ENCODE measurements at regions not wholly inside any gene's neighbourhood (a gene's known extent, or its start where the extent isn't known, plus 50 kb on each side); places are given as distances from the start of the nearest gene placed in this dataset.

DNA sequence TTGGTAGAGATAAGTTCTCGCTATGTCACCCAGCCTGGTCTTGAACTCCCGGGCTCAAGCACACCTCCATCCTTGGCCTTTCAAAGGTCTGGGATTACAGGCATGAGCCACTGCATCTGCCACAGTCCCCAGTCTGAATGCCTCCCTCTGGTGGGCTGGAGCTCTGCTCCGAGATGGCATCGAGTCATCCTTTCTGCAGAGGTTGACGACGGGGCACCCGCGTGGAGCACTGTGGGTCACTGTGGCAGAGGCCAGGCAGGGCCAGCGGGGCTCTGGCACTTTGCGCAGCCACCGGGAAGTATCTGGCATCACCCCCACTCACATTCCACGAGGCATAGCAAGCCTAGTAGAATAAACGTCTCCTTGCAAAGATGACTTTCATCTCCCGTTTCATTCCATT, 163.3 kb upstream of the DIO3 start:
- Mint-ChIP-seq H3K36me3 (ENCODE audit: low read depth) (no peaks in the 10 kb centered on the region), H3K4me3 (no peak overlapping the region), H3K9me3 (peaks cover 16% of the 10 kb centered on the region), H3K27me3 (peaks cover 68% of the 10 kb centered on the region), H3K4me1 (ENCODE audit: low read depth) (peaks cover 6% of the 10 kb centered on the region), H3K27ac (no peak overlapping the region)

DNA sequence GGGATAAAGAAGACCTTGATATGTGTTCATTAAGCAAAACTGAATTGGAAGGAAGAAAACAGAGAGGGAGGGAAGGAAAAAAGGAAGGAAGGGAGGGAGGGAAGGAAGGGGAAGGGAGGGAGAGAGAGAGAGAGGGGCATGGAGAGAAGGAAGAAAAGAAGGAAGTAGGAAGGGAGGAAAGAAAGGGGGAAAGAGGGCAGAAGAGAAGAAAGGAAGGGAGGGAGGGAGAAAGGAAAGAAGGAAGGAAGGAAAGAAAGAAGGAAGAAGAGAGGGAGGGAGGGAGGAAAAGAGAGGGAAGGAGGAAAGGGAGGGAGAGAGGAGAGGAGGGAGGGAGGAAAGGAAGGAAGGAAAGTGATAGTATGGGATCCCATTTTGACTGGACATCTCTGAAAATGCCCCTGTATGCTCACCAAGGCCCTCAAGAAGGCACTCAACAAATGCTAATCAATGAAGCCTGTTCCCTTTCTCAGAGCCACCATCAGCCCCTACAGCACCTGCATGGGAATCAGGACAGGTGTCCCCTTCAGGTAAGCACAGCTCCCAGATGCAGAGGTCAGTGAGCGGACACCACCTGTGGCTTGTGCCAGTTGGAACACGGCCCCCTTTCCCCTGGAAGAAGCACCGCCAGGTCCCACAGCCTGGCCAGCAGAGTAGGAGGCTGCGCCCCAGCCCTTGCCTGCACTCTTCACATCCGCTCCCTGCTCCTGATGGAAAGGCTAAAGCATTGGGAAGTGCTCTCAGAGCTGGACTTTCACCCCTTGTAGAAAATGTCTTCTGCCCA, 161.4 kb upstream of the DIO3 start:
- Mint-ChIP-seq H3K4me1 (ENCODE audit: low read depth) (peaks cover 6% of the 10 kb centered on the region), H3K4me3 (no peak overlapping the region), H3K36me3 (ENCODE audit: low read depth) (no peaks in the 10 kb centered on the region), H3K27ac (no peak overlapping the region), H3K27me3 (peaks cover 52% of the 10 kb centered on the region), H3K9me3 (peaks cover 3% of the 10 kb centered on the region)

DNA sequence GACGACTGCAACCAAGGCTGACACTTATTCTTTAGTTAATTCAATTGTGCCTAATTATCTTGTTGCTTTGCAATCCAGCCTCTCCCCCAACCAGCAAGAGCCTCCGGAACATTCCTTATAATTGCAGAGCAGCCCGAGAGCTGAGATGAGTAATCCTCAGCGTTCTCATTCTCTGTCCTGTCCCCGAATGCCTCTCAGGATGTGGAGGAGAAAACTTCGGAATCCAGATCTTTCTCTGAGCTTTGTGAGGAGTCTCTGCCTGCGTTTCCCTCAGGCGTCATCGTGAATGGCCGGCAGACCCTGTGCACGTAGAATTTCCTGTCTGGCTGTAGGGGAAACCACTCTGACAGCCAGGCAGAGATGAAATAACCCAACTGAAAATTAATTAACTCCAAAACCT, 160.5 kb upstream of the DIO3 start:
- H3K4me1 Mint-ChIP-seq (ENCODE audit: low read depth), result peaks cover 6% of the 10 kb centered on the region
- H3K9me3 Mint-ChIP-seq, result no peaks in the 10 kb centered on the region
- peaks cover 45% of the 10 kb centered on the region for H3K27me3 Mint-ChIP-seq
- H3K4me3 Mint-ChIP-seq, result no peak overlapping the region
- H3K36me3 Mint-ChIP-seq (ENCODE audit: low read depth), result no peaks in the 10 kb centered on the region
- no peak overlapping the region for H3K27ac Mint-ChIP-seq

DNA sequence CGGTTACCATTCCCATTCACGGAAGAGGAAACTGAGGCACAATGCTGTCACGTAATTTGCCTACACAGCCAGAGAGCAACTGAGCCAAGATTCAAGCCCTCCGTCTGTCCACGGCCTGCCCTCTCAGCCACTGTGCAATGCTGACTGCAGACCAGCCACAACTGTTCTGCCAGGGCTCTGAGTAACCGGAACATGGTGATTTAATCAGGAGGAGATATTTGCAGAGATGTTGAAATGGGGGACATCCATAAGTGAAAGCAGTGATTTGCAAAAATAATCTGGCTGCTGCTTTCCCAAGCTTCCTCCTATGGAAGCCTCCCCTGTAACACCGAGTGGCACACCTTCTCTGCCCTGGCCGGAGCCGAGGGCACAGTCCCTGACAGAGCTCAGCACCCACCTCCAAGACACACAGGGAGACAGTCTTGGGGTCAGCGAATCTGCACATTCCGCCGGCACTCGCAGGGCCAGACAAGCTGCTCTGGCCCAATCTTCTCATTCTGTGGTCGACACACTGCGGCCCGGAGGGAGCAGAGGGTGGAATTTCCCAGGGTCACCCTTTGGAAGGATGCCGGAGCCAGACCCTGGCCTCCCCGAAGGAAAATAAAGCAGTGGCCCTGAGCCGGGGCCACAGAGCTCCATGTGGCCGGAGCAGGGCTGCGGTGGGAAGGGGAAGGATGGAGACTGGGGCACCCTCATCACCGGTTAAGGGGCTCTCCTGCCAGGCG, 158.2 kb upstream of the DIO3 start:
- no peak overlapping the region for H3K4me3 Mint-ChIP-seq
- no peaks in the 10 kb centered on the region for H3K9me3 Mint-ChIP-seq
- H3K27me3 Mint-ChIP-seq, result peaks cover 48% of the 10 kb centered on the region

DNA sequence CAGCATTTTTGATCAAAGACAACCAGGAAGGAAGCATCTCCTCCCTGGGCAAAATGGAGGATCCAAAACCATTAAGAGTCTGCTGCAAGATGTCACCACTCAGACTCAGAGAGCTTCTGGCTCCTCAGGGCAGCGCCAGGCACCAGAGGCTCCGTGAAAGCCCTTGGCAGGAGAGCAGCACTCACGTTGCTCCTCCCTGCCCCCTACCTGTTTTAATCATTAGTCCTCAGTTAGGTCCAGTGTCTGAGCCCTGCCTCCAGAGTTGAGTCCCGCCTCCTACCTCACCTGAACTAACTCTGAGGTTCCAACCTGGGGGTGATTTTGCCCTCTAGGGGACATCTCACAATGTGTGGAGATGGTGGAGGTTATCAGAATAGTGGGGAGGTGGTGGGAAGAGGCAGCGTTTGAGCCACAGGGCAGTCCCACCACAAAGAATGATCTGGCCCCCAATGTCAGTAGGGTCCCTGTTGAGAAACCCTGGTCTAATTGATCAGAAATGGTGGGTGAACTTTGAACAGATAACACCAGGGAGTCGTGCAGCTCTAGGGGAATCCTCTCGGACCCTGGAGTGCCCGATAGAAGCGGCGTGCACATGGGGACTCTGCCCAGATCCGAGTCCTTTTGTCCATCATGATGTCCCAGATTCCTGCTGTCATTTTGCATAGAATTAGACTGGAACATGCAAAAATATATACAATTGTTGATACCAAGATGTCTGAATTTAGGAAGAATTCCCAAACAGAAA, 156.7 kb upstream of the DIO3 start:
- Mint-ChIP-seq H3K27me3 (peaks cover 47% of the 10 kb centered on the region), H3K9me3 (no peaks in the 10 kb centered on the region), H3K27ac (no peak overlapping the region), H3K4me1 (ENCODE audit: low read depth) (peaks cover 6% of the 10 kb centered on the region), H3K36me3 (ENCODE audit: low read depth) (no peaks in the 10 kb centered on the region), H3K4me3 (no peak overlapping the region)

More for the DNA sequence above, 158.2 kb upstream of the DIO3 start:
- peaks cover 6% of the 10 kb centered on the region for H3K4me1 Mint-ChIP-seq (ENCODE audit: low read depth)
- H3K36me3 Mint-ChIP-seq (ENCODE audit: low read depth), result no peaks in the 10 kb centered on the region
- H3K27ac Mint-ChIP-seq, result no peak overlapping the region

DNA sequence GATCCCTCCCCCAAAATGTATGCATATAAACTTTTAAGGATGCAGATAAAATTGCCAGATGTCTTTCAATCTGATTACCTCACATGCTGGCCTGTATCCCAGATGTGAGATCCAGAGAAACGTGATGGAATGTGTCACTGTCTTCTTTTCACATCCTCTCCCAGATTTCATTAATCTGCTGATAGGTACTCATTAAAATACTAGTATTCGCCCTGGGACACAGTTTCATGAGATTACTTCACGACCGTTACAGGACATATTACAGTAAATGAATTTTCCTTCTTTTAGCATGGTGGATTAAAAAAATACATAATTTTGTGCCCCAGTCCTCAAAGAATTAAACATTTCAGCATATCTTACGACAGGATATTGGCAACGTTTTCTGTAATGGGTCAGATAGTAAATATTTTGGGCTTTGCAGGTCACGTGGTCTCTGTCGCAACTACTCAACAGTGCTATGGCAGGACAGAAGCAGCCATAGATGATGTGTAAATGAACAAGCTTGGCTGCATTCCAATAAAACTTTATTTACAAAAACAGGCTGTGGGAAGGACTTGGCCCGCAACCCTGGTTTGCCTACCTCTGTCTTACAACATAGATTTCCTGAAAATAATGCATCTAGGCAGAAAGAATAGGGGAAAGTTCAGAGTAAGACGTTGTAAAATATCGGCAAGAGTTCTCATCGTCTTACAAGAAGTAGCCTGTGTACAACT, 156.0 kb upstream of the DIO3 start:
- no peaks in the 10 kb centered on the region for H3K9me3 Mint-ChIP-seq
- H3K4me1 Mint-ChIP-seq (ENCODE audit: low read depth), result peaks cover 6% of the 10 kb centered on the region
- peaks cover 42% of the 10 kb centered on the region for H3K27me3 Mint-ChIP-seq
- no peak overlapping the region for H3K27ac Mint-ChIP-seq
- H3K36me3 Mint-ChIP-seq (ENCODE audit: low read depth), result no peaks in the 10 kb centered on the region
- no peak overlapping the region for H3K4me3 Mint-ChIP-seq

DNA sequence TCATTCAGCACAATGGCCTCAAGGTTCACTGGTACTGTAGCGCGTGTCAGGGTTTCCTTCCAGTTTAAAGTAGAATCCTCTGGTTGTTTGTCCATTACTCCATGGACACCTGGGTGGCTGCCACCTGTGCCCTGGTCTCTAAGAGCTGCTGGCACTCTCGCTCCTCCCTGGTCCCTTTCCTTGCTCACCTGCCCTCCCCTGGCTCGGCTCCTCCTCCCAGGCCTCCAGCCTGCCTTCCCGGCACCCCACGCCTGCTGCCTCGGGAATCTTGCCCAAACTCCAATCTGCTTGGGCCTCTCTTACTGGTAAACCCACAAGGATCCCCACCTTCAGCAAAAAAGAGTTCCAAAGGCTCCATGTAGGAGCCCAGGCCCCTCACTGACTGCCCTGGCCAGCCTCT, 154.4 kb upstream of the DIO3 start:
- H3K4me3 Mint-ChIP-seq, result no peak overlapping the region
- no peaks in the 10 kb centered on the region for H3K9me3 Mint-ChIP-seq
- peaks cover 33% of the 10 kb centered on the region for H3K27me3 Mint-ChIP-seq
- H3K4me1 Mint-ChIP-seq (ENCODE audit: low read depth), result no peaks in the 10 kb centered on the region
- no peak overlapping the region for H3K27ac Mint-ChIP-seq
- H3K36me3 Mint-ChIP-seq (ENCODE audit: low read depth), result no peaks in the 10 kb centered on the region

DNA sequence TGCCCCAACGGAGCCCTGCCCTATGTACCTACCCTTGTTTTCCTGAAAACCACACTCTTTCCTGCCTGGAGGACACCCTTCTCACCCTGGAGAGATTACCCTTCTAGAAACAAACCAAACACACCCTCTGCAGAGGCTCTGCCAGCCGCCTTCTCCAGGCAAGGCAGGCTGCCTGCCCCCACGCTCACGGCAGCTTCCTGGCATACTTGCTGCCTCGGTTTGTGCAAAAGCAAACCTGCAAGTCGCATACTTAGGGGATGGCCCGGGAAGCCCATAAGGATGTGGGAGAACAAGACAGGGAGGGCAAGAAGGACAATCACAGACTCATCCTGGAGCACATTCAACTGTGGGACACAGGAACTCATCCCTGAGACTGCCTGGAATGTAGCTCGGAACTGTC, 154.0 kb upstream of the DIO3 start:
- H3K9me3 Mint-ChIP-seq, result no peaks in the 10 kb centered on the region
- H3K27me3 Mint-ChIP-seq, result peaks cover 32% of the 10 kb centered on the region
- H3K27ac Mint-ChIP-seq, result no peak overlapping the region
- no peak overlapping the region for H3K4me3 Mint-ChIP-seq
- H3K4me1 Mint-ChIP-seq (ENCODE audit: low read depth), result no peaks in the 10 kb centered on the region
- H3K36me3 Mint-ChIP-seq (ENCODE audit: low read depth), result no peaks in the 10 kb centered on the region

DNA sequence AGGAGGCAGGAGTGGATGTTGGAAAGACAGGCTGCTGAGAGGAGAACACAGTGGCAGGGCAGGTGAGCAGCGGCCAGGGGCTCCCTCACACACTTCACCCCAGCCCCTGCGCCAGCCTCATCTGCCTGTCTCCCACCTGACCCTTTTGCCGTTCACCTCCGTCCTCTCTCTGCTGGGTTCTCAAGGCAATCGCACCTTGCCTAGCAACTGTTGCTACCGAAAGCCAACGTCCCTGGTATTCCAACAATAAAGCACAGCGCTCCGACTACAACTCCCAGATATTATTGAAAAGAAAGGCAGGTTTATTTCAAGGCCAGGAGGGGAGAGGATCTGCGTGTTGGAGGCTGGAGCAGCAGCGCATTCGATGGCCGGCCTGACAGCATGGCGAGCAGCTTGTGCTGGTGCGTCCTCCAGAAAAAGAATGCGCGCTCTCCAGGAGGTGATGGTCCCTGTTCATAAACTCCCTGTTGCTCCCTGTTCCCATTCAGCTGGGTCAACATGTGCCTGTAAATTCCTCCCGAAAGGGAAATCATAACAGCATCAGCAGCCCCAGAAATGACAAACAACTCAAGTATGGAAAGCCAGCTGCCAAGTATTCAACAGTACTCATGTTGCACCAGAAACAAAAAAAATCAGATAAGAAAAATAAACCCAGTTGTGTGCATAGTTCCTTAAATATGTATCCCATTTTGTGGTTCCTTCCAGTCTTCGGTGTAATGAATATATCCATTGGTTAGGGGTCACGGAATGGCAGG, 153.0 kb upstream of the DIO3 start:
- Mint-ChIP-seq H3K9me3 (no peaks in the 10 kb centered on the region), H3K27me3 (peaks cover 29% of the 10 kb centered on the region), H3K4me1 (ENCODE audit: low read depth) (no peaks in the 10 kb centered on the region), H3K4me3 (no peak overlapping the region), H3K27ac (no peak overlapping the region), H3K36me3 (ENCODE audit: low read depth) (no peaks in the 10 kb centered on the region)

DNA sequence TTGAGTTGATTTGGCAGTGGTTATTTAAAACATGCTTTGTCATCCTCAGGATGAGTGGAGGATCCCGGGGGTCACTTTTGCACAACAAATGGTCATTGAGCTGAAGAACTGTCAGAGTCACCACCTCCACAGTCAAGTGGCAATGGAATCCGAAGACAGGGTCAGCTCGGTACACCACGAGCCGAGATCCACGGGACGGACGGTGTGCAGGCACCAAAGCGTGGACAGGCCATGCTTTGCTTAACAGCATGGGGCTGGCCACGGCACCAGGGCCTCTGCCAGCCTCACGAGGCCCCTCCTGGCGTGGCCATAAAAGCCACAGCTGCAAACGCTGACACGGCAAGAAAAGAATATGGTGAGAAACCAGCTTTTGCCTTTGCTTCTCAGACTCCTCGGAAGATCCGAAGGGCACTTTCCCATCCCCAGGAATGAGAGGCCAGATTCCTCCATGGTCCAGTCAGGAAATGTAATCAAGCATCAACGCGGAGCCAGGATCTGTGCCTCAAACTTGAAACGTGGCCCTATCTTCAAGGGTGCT, 152.2 kb upstream of the DIO3 start:
- no peaks in the 10 kb centered on the region for H3K36me3 Mint-ChIP-seq (ENCODE audit: low read depth)

DNA sequence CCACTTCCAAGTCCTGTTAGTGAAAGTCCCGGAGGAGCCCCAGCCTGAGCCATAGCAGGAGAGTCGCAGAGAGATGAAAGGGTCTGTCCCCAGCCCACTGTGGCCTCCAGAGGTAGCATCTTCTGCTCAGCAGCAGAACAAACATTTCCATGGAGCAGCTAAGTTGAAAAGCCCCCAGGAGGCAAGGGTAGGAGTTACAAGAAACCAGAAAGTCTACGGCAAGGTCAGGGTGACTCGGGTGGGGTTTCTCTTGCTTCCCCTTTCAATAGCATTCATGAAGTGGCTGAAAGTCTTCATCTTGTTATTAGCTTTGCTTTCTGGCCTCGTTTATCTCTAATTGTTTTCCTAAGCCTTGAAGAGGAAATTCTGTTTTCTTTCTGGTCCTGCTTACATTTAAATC, 151.2 kb upstream of the DIO3 start:
- H3K27me3 Mint-ChIP-seq, result peaks cover 41% of the 10 kb centered on the region
- no peak overlapping the region for H3K27ac Mint-ChIP-seq
- H3K4me3 Mint-ChIP-seq, result no peak overlapping the region

More for the DNA sequence above, 152.2 kb upstream of the DIO3 start:
- Mint-ChIP-seq H3K4me3 (no peak overlapping the region), H3K9me3 (no peaks in the 10 kb centered on the region), H3K27ac (no peak overlapping the region), H3K27me3 (peaks cover 34% of the 10 kb centered on the region), H3K4me1 (ENCODE audit: low read depth) (no peaks in the 10 kb centered on the region)

DNA sequence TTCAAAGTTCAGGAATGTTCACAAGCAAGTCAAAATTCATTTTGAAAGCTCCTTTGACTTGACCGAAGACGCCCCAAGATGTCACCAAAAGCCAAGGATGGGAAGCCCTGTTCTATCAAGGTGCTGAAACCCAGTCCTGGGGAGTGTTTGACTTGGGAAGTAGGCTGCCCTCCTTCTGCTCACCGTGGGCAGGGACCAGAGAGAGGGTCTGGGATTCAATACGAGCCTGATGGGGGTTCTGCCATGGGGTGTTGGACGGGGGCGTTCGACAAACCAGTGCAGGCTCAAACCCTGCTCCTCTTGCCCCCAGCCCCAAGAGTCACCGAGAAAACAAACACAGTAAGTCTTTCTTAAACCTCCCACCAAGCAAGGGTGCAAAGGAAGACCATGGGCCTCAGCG, 150.1 kb upstream of the DIO3 start:
- H3K9me3 Mint-ChIP-seq, result no peaks in the 10 kb centered on the region
- no peak overlapping the region for H3K27ac Mint-ChIP-seq
- no peaks in the 10 kb centered on the region for H3K36me3 Mint-ChIP-seq (ENCODE audit: low read depth)
- H3K4me3 Mint-ChIP-seq, result no peak overlapping the region
- H3K27me3 Mint-ChIP-seq, result peaks cover 52% of the 10 kb centered on the region
- H3K4me1 Mint-ChIP-seq (ENCODE audit: low read depth), result no peaks in the 10 kb centered on the region

More for the DNA sequence above, 151.2 kb upstream of the DIO3 start:
- Mint-ChIP-seq H3K9me3 (no peaks in the 10 kb centered on the region), H3K36me3 (ENCODE audit: low read depth) (no peaks in the 10 kb centered on the region), H3K4me1 (ENCODE audit: low read depth) (no peaks in the 10 kb centered on the region)

DNA sequence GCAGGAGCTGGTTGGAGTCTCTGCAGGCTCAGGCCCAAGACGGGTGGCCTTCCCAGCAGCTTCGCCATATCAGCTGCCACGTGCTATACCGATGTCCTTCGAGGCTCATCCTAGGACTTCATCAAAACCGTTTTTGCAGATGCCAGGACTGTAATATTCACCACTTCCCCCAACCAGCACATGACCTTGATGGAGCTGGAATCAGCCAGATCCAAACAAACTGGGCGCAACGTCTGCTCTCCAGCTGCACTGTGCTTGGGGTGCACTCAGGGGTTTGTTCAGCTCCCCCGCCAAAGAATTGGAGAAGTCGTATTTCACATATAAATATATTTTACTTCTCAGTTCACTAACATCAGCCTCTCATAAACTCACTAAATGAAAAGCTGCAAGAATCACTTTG, 149.5 kb upstream of the DIO3 start:
- no peak overlapping the region for H3K27ac Mint-ChIP-seq
- no peak overlapping the region for H3K4me3 Mint-ChIP-seq
- H3K27me3 Mint-ChIP-seq, result peaks cover 58% of the 10 kb centered on the region
- no peaks in the 10 kb centered on the region for H3K4me1 Mint-ChIP-seq (ENCODE audit: low read depth)
- H3K36me3 Mint-ChIP-seq (ENCODE audit: low read depth), result no peaks in the 10 kb centered on the region
- H3K9me3 Mint-ChIP-seq, result no peaks in the 10 kb centered on the region

DNA sequence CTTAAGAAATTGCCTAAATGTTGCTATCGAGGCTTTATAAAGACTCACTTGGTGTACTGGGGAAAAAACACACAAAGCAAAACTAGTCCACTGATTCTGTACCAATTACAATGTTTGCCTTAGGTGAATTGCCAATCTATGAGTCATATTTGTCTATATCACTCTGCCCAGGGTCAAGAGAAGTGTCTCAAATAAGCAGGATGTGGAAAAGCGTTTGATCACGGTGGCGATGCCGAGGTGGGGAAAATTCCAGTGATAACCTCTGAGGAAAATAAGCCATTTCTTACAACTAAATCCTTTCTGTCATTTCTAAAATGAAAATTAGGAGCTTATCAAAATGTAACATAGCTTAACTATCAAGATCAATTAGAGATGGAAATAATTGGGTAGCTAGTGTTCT, 148.6 kb upstream of the DIO3 start:
- no peak overlapping the region for H3K27ac Mint-ChIP-seq
- H3K36me3 Mint-ChIP-seq (ENCODE audit: low read depth), result no peaks in the 10 kb centered on the region
- peaks cover 61% of the 10 kb centered on the region for H3K27me3 Mint-ChIP-seq
- H3K4me3 Mint-ChIP-seq, result no peak overlapping the region
- H3K4me1 Mint-ChIP-seq (ENCODE audit: low read depth), result no peaks in the 10 kb centered on the region
- H3K9me3 Mint-ChIP-seq, result no peaks in the 10 kb centered on the region

Measured in stimulated activated naive CD8-positive, alpha-beta T cell treated with anti-CD3 and anti-CD28 coated beads, Interleukin-15, Interleukin-2, amounts not matched to agents 100 ng/mL and 50 ng/mL, for 24 hours (primary cell).